ENCODE measurements at regions not wholly inside any gene's neighbourhood (a gene's known extent, or its start where the extent isn't known, plus 50 kb on each side); places are given as distances from the start of the nearest gene placed in this dataset.
A peak's percentile ranks its signal among the peaks of the same experiment; 100 is the strongest.

- DNase-seq, result peak; percentile 51
Measured at GRCh38 chr15:25947323-25948314, 84.5 kb upstream of the ATP10A start.

- no peak for DNase-seq
Measured at GRCh38 chr15:25946241-25946805, 83.2 kb upstream of the ATP10A start.

GRCh38 chr15:25944386-25944785 is 81.3 kb upstream of the ATP10A start:
- no peak for DNase-seq

- no peak for DNase-seq
Measured at GRCh38 chr15:25943831-25944230, 80.7 kb upstream of the ATP10A start.

GRCh38 chr15:25939122-25939521 is 76.0 kb upstream of the ATP10A start:
- DNase-seq, result no peak

- peak; percentile 46 for DNase-seq
Measured at GRCh38 chr15:25937796-25938195, 74.7 kb upstream of the ATP10A start.

GRCh38 chr15:25936004-25936403 is 72.9 kb upstream of the ATP10A start:
- peak; percentile 30 for DNase-seq

- DNase-seq, result peak; percentile 93
Measured at GRCh38 chr15:25933456-25934158, 70.5 kb upstream of the ATP10A start.

- no peak for DNase-seq
Measured at GRCh38 chr15:25932696-25933095, 69.6 kb upstream of the ATP10A start.

GRCh38 chr15:25931851-25932250 is 68.7 kb upstream of the ATP10A start:
- DNase-seq, result peak; percentile 28

GRCh38 chr15:25930931-25931330 is 67.8 kb upstream of the ATP10A start:
- no peak for DNase-seq

Measured in fibroblast of skin of scalp (primary cell).